Astrocyte (in vitro differentiated cells and primary cell): ENCODE measurements at regions not wholly inside any gene's neighbourhood (a gene's known extent, or its start where the extent isn't known, plus 50 kb on each side); places are given as distances from the start of the nearest gene placed in this dataset.

Source experiments
- DNase-seq: peaks from one replicate; pipeline ENCODE4 v3.0.0-alpha.2; 2010; ENCODE audit warnings: low read depth
- FAIRE-seq: peaks from 2 replicates; lab custom pipeline; 2011; peaks lifted over from hg19 to GRCh38; lab: Jason Lieb, UNC
- H2AFZ ChIP-seq: 2 replicates; pipeline ENCODE4 v1.6.0; 2012; ENCODE audit warnings: low read depth, low read length, inconsistent platforms
- H3K27ac ChIP-seq: 2 replicates; pipeline ENCODE4 v1.5.1; 2011; ENCODE audit warnings: low read depth, low read length, inconsistent platforms
- H3K27me3 ChIP-seq: 2 replicates; pipeline ENCODE4 v1.6.0; 2011; ENCODE audit warnings: low read length, inconsistent platforms; ENCODE audit not compliant: insufficient read depth
- H3K36me3 ChIP-seq: 2 replicates; pipeline ENCODE4 v1.5.1; 2011; ENCODE audit warnings: low read length, inconsistent platforms; ENCODE audit not compliant: insufficient read depth
- H3K4me1 ChIP-seq: 2 replicates; pipeline ENCODE4 v1.5.1; 2011; ENCODE audit warnings: low read length, inconsistent platforms; ENCODE audit not compliant: insufficient read depth
- H3K4me2 ChIP-seq: 2 replicates; pipeline ENCODE4 v1.6.0; 2012; ENCODE audit warnings: low read length, inconsistent platforms
- H3K4me3 ChIP-seq: 2 replicates; pipeline ENCODE4 v1.5.1; 2011; ENCODE audit warnings: low read depth, mild to moderate bottlenecking, low read length, inconsistent platforms; ENCODE audit not compliant: insufficient read depth
- H3K79me2 ChIP-seq: 2 replicates; pipeline ENCODE4 v1.6.0; 2012; ENCODE audit warnings: mild to moderate bottlenecking, low read length, inconsistent platforms; ENCODE audit not compliant: insufficient read depth
- H3K9ac ChIP-seq: 2 replicates; pipeline ENCODE4 v1.6.0; 2012; ENCODE audit warnings: mild to moderate bottlenecking, low read length, inconsistent platforms
- H3K9me3 ChIP-seq: 2 replicates; pipeline ENCODE4 v1.5.1; 2012; ENCODE audit warnings: low read depth, mild to moderate bottlenecking, low read length, inconsistent platforms; ENCODE audit not compliant: insufficient read depth
- H4K20me1 ChIP-seq: 2 replicates; pipeline ENCODE4 v1.6.0; 2012; ENCODE audit warnings: low read length, inconsistent platforms; ENCODE audit not compliant: insufficient read depth
- H3K27ac Mint-ChIP-seq: one replicate; pipeline ENCODE4 v1.8.0; 2021; ENCODE audit warnings: mild to moderate bottlenecking, mixed read lengths; ENCODE audit not compliant: unreplicated experiment
- H3K27me3 Mint-ChIP-seq: one replicate; pipeline ENCODE4 v1.8.0; 2021; ENCODE audit warnings: low read depth, mixed read lengths; ENCODE audit not compliant: unreplicated experiment
- H3K36me3 Mint-ChIP-seq: one replicate; pipeline ENCODE4 v1.8.0; 2021; ENCODE audit warnings: low read depth, mixed read lengths; ENCODE audit not compliant: unreplicated experiment
- H3K4me1 Mint-ChIP-seq: one replicate; pipeline ENCODE4 v1.8.0; 2021; ENCODE audit warnings: low read depth, mixed read lengths; ENCODE audit not compliant: unreplicated experiment
- H3K4me3 Mint-ChIP-seq: one replicate; pipeline ENCODE4 v1.8.0; 2021; ENCODE audit warnings: mild to moderate bottlenecking, moderate library complexity, mixed read lengths; ENCODE audit not compliant: unreplicated experiment
- H3K9me3 Mint-ChIP-seq: one replicate; pipeline ENCODE4 v1.8.0; 2021; ENCODE audit warnings: mild to moderate bottlenecking, mixed read lengths; ENCODE audit not compliant: unreplicated experiment
- EZH2 ChIP-seq: IDR thresholded peaks from 2 replicates; pipeline ENCODE4 v1.6.1; 2012; ENCODE audit warnings: mild to moderate bottlenecking, low read length, inconsistent platforms; ENCODE audit not compliant: insufficient read depth
- TF ChIP-seq, protein P1 (sequence below): IDR thresholded peaks from 2 replicates; pipeline ENCODE4 v1.5.1; 2011; ENCODE audit warnings: low read depth, mild to moderate bottlenecking, inconsistent platforms, low read length, moderate library complexity; ENCODE audit not compliant: insufficient read depth

DNA sequence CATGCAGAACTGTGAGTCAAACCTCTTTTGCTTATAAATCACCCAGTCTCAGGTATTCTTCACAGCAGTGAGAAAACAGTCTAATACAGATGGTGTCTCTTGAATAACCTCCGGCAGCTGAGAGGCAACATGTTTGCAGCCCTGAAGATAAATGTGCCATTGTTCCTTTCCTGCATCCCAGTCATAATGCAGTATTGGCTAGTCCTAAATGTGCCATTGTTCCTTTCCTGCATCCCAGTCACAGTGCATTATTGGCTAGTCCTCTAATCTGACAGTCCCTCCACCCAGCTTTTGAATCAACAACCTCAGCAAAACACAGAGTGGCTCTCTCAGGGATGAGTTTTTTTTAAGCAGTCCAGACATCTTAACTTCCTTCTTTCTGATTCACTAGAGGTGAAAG is 550.7 kb downstream of the RIT2 start:
- Mint-ChIP-seq H3K27me3 (no peaks in the 10 kb centered on the region), H3K4me1 (peaks cover under 1% of the 10 kb centered on the region), H3K9me3 (no peaks in the 10 kb centered on the region), H3K4me3 (no peak overlapping the region), H3K27ac (no peak overlapping the region), H3K36me3 (no peaks in the 10 kb centered on the region)
- H3K36me3 ChIP-seq, result no peaks in the 10 kb centered on the region
- H3K9me3 ChIP-seq, result no peaks in the 10 kb centered on the region
- H3K4me3 ChIP-seq, result no peak overlapping the region
- FAIRE-seq (no peak), DNase-seq (no peak)
- H4K20me1 ChIP-seq, result no peaks in the 10 kb centered on the region
- TF ChIP-seq, protein P1, sequence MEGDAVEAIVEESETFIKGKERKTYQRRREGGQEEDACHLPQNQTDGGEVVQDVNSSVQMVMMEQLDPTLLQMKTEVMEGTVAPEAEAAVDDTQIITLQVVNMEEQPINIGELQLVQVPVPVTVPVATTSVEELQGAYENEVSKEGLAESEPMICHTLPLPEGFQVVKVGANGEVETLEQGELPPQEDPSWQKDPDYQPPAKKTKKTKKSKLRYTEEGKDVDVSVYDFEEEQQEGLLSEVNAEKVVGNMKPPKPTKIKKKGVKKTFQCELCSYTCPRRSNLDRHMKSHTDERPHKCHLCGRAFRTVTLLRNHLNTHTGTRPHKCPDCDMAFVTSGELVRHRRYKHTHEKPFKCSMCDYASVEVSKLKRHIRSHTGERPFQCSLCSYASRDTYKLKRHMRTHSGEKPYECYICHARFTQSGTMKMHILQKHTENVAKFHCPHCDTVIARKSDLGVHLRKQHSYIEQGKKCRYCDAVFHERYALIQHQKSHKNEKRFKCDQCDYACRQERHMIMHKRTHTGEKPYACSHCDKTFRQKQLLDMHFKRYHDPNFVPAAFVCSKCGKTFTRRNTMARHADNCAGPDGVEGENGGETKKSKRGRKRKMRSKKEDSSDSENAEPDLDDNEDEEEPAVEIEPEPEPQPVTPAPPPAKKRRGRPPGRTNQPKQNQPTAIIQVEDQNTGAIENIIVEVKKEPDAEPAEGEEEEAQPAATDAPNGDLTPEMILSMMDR, result no peak
- TF ChIP-seq EZH2, result no peak
- H3K4me1 ChIP-seq, result no peaks in the 10 kb centered on the region
- H3K9ac ChIP-seq, result no peak overlapping the region
- H3K27ac ChIP-seq, result no peak overlapping the region
- no peak overlapping the region for H3K4me2 ChIP-seq
- H3K27me3 ChIP-seq, result no peaks in the 10 kb centered on the region
- no peaks in the 10 kb centered on the region for H3K79me2 ChIP-seq
- no peak overlapping the region for H2AFZ ChIP-seq

DNA sequence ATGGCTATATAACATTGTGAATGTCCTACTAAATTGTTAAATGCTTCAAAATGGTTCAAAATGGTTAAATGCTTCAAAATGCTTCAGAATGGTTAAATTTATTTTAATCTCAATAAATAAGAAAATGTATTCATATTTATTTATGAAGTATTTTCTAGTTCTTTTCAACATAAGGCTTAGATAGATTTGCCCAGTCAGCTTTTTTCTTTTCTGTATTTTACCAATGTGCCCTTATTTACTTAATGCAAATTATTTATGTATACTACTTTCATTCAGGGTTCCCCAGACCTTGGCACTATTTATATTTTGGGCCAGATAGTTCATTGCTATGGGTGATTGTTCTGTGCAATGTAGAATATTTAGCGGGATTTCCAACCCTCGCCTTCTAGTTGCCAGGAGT is 546.7 kb downstream of the RIT2 start:
- no peaks in the 10 kb centered on the region for H3K4me1 ChIP-seq
- H3K4me2 ChIP-seq, result no peak overlapping the region
- no peak overlapping the region for H3K4me3 ChIP-seq
- Mint-ChIP-seq H3K27me3 (no peaks in the 10 kb centered on the region), H3K9me3 (no peaks in the 10 kb centered on the region), H3K4me3 (no peak overlapping the region), H3K27ac (no peak overlapping the region), H3K4me1 (no peaks in the 10 kb centered on the region), H3K36me3 (no peaks in the 10 kb centered on the region)
- H3K27ac ChIP-seq, result no peak overlapping the region
- no peaks in the 10 kb centered on the region for H4K20me1 ChIP-seq
- no peaks in the 10 kb centered on the region for H3K36me3 ChIP-seq
- H2AFZ ChIP-seq, result no peak overlapping the region
- H3K9ac ChIP-seq, result no peak overlapping the region
- H3K27me3 ChIP-seq, result no peaks in the 10 kb centered on the region
- DNase-seq (no peak), FAIRE-seq (no peak)
- no peaks in the 10 kb centered on the region for H3K79me2 ChIP-seq
- TF ChIP-seq EZH2, result no peak
- TF ChIP-seq, protein P1, result no peak
- H3K9me3 ChIP-seq, result no peaks in the 10 kb centered on the region

DNA sequence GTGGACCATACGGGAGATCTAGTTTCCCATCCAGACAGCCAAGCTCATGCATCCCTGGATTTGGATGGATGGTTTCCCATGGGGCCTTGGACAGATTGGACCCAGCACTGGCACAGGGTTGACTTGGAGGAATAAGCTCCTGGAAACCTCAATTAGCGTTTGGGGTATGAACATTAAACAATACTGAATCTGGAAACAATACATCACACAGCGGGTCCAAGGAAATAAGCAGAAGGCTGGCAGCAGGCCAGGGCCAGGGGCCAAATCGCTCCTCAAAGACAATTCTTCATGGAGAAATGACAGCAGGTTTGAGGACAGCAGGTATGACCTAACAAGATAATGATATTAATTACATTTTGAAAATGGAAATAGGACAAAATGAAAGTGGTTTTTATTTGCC is 540.6 kb downstream of the RIT2 start:
- Histone ChIP-seq H3K27ac (no peak overlapping the region), H2AFZ (no peak overlapping the region), H3K27me3 (no peaks in the 10 kb centered on the region), H3K79me2 (no peaks in the 10 kb centered on the region), H3K36me3 (no peaks in the 10 kb centered on the region), H3K9ac (no peak overlapping the region), H4K20me1 (no peaks in the 10 kb centered on the region), H3K4me2 (no peak overlapping the region), H3K4me3 (no peak overlapping the region), H3K9me3 (no peaks in the 10 kb centered on the region), H3K4me1 (no peaks in the 10 kb centered on the region)
- no peaks in the 10 kb centered on the region for H3K9me3 Mint-ChIP-seq
- FAIRE-seq (no peak), DNase-seq (no peak)
- no peak for TF ChIP-seq EZH2
- TF ChIP-seq, protein P1, result no peak
- H3K36me3 Mint-ChIP-seq, result no peaks in the 10 kb centered on the region
- H3K27me3 Mint-ChIP-seq, result no peaks in the 10 kb centered on the region
- H3K27ac Mint-ChIP-seq, result no peak overlapping the region
- H3K4me3 Mint-ChIP-seq, result no peak overlapping the region
- H3K4me1 Mint-ChIP-seq, result peaks cover 2% of the 10 kb centered on the region
